CD14-positive monocyte (primary cell): ENCODE measurements at regions not wholly inside any gene's neighbourhood (a gene's known extent, or its start where the extent isn't known, plus 50 kb on each side); places are given as distances from the start of the nearest gene placed in this dataset.
A peak's percentile ranks its signal among the peaks of the same experiment; 100 is the strongest.

Source experiments
- DNase-seq, 3 donors: peaks; one replicate each; pipeline ENCODE4 v3.0.0-alpha.2; 2011 to 2022
- H2AFZ ChIP-seq: 2 replicates; pipeline ENCODE4 v1.6.0; 2012; ENCODE audit warnings: mild to moderate bottlenecking, low read depth, low read length, inconsistent platforms; ENCODE audit not compliant: insufficient read depth, poor library complexity, severe bottlenecking
- H3K27ac ChIP-seq, 2 donors: 1 replicate in 1 of 2; 2 replicates in 1 of 2; pipeline ENCODE4 v1.5.1; 2012 to 2013; ENCODE audit warnings: low read length in 2 of 2, control low read depth in 1 of 2, inconsistent platforms in 1 of 2, low read depth in 1 of 2, mild to moderate bottlenecking in 1 of 2
- H3K27me3 ChIP-seq, 2 donors: one replicate each; pipeline versions ENCODE4 v1.6.0 to v1.6.1; 2011 to 2013; ENCODE audit warnings: low read length in 2 of 2; ENCODE audit not compliant: control insufficient read depth in 2 of 2, insufficient read depth in 2 of 2
- H3K36me3 ChIP-seq, 2 donors: replicated peaks in 1 of 2; 1 replicate in 1 of 2; 2 replicates in 1 of 2; pipeline versions ENCODE4 v1.5.1 to v1.6.1; 2012 to 2013; ENCODE audit warnings: low read length in 2 of 2, control low read depth in 1 of 2, inconsistent platforms in 1 of 2, mild to moderate bottlenecking in 1 of 2; ENCODE audit not compliant: insufficient read depth in 2 of 2, control insufficient read depth in 1 of 2
- H3K4me1 ChIP-seq, 2 donors: 1 replicate in 1 of 2; 2 replicates in 1 of 2; pipeline versions ENCODE4 v1.5.1 to v1.6.1; 2012 to 2013; ENCODE audit warnings: low read length in 2 of 2, control low read depth in 1 of 2, inconsistent platforms in 1 of 2, mild to moderate bottlenecking in 1 of 2, moderate library complexity in 1 of 2; ENCODE audit not compliant: insufficient read depth in 2 of 2, control insufficient read depth in 1 of 2
- H3K4me2 ChIP-seq: replicated peaks from 2 replicates; pipeline ENCODE3; 2012; ENCODE audit warnings: low read length, moderate library complexity, mild to moderate bottlenecking; ENCODE audit not compliant: poor library complexity, severe bottlenecking; ENCODE audit errors: extremely low read depth
- H3K4me3 ChIP-seq, 3 experiments: fragments of 200-600 bp in 1 of 3; sonication (generic) in 1 of 3; replicated peaks in 1 of 3; 1 replicate in 2 of 3; 2 replicates in 1 of 3; pipeline ENCODE4 v1.5.1; 2011 to 2013; ENCODE audit warnings: low read length in 3 of 3, mild to moderate bottlenecking in 3 of 3, control low read depth in 2 of 3, low read depth in 2 of 3, inconsistent platforms in 1 of 3, moderate library complexity in 1 of 3
- H3K79me2 ChIP-seq: 2 replicates; pipeline ENCODE4 v1.6.0; 2012; ENCODE audit warnings: mild to moderate bottlenecking, control low read depth, inconsistent platforms, low read length, moderate library complexity; ENCODE audit not compliant: insufficient read depth
- H3K9ac ChIP-seq: 2 replicates; pipeline ENCODE4 v1.6.0; 2017; ENCODE audit warnings: low read length, mild to moderate bottlenecking; ENCODE audit not compliant: insufficient read depth, poor library complexity, severe bottlenecking
- H3K9me3 ChIP-seq, 2 donors: replicated peaks in 1 of 2; 1 replicate in 1 of 2; 2 replicates in 1 of 2; pipeline versions ENCODE4 v1.5.1 to v1.6.1; 2012 to 2013; ENCODE audit warnings: low read length in 2 of 2, control low read depth in 1 of 2; ENCODE audit not compliant: control insufficient read depth in 1 of 2, insufficient read depth in 1 of 2
- H4K20me1 ChIP-seq: 2 replicates; pipeline ENCODE4 v1.6.0; 2012; ENCODE audit warnings: mild to moderate bottlenecking, low read length, control low read depth, moderate library complexity; ENCODE audit not compliant: insufficient read depth
- H3K27ac Mint-ChIP-seq, 7 donors: one replicate each; pipeline ENCODE4 v1.8.0; 2020; ENCODE audit warnings: mild to moderate bottlenecking in 7 of 7, mixed read lengths in 7 of 7, moderate library complexity in 6 of 7, inconsistent platforms in 2 of 7
- H3K27me3 Mint-ChIP-seq, 3 donors: one replicate each; pipeline ENCODE4 v1.8.0; 2021 to 2022; ENCODE audit warnings: low read depth in 3 of 3, mild to moderate bottlenecking in 3 of 3, mixed read lengths in 3 of 3, moderate library complexity in 3 of 3, inconsistent platforms in 1 of 3
- H3K36me3 Mint-ChIP-seq, 2 donors: one replicate each; pipeline ENCODE4 v1.8.0; 2020; ENCODE audit warnings: mixed read lengths in 2 of 2, inconsistent platforms in 1 of 2, mild to moderate bottlenecking in 1 of 2
- H3K4me1 Mint-ChIP-seq: one replicate; pipeline ENCODE4 v1.8.0; 2020; ENCODE audit warnings: mild to moderate bottlenecking, mixed read lengths
- H3K4me3 Mint-ChIP-seq, 2 donors: one replicate each; pipeline ENCODE4 v1.8.0; 2020; ENCODE audit warnings: mild to moderate bottlenecking in 2 of 2, mixed read lengths in 2 of 2, moderate library complexity in 1 of 2
- H3K9me3 Mint-ChIP-seq, 7 donors: one replicate each; pipeline ENCODE4 v1.8.0; 2020 to 2022; ENCODE audit warnings: mixed read lengths in 7 of 7, mild to moderate bottlenecking in 6 of 7, moderate library complexity in 6 of 7, inconsistent platforms in 2 of 7
- WGBS: methylation state at CpG from one replicate; pipeline ENCODE4 v1.1.5; 2013; ENCODE audit warnings: missing lambda C conversion rate; ENCODE audit not compliant: insufficient coverage; 5-methylcytosine and 5-hydroxymethylcytosine counted together
- intact Hi-C, 2 donors: fragments of 100-400 bp; cut with micrococcal nuclease; formaldehyde crosslinking; loops; one replicate each; pipeline versions ENCODE4 v1.15.0 to v1.15.1; 2023
- TF ChIP-seq, protein P1 (sequence below): fragments of 200-600 bp; IDR thresholded peaks from one replicate; pipeline ENCODE4 v1.8.0; 2022; ENCODE audit warnings: antibody characterized with exemption, mild to moderate bottlenecking

GRCh38 chr20:11186301-11187008 lies 512.7 kb upstream of the JAG1 start:
- Histone ChIP-seq H2AFZ (no peak overlapping the region), H4K20me1 (no peaks in the 10 kb centered on the region), H3K36me3 (no peaks in the 10 kb centered on the region), H3K9ac (no peak overlapping the region), H3K27ac (no peak overlapping the region), H3K79me2 (no peaks in the 10 kb centered on the region), H3K9me3 (peaks cover 0 to 5% of the 10 kb centered on the region in 2 donors), H3K4me2 (no peak overlapping the region), H3K4me3 (no peak overlapping the region), H3K27me3 (no peaks in the 10 kb centered on the region), H3K4me1 (peaks cover 9 to 17% of the 10 kb centered on the region in 2 donors)
- TF ChIP-seq, protein P1, sequence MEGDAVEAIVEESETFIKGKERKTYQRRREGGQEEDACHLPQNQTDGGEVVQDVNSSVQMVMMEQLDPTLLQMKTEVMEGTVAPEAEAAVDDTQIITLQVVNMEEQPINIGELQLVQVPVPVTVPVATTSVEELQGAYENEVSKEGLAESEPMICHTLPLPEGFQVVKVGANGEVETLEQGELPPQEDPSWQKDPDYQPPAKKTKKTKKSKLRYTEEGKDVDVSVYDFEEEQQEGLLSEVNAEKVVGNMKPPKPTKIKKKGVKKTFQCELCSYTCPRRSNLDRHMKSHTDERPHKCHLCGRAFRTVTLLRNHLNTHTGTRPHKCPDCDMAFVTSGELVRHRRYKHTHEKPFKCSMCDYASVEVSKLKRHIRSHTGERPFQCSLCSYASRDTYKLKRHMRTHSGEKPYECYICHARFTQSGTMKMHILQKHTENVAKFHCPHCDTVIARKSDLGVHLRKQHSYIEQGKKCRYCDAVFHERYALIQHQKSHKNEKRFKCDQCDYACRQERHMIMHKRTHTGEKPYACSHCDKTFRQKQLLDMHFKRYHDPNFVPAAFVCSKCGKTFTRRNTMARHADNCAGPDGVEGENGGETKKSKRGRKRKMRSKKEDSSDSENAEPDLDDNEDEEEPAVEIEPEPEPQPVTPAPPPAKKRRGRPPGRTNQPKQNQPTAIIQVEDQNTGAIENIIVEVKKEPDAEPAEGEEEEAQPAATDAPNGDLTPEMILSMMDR = no peak
- no peak for DNase-seq
- peaks cover 0 to 5% (median 2%) of the 10 kb centered on the region in 3 donors for H3K27me3 Mint-ChIP-seq
- no peak overlapping the region for H3K27ac Mint-ChIP-seq
- no CpG with 5 or more reads among the region's 3 CpGs for WGBS
- intact Hi-C loops = no loop called here
- H3K9me3 Mint-ChIP-seq = peaks cover 2 to 15% (median 3%) of the 10 kb centered on the region in 7 donors
- H3K36me3 Mint-ChIP-seq = no peaks in the 10 kb centered on the region
- H3K4me3 Mint-ChIP-seq = no peak overlapping the region
- H3K4me1 Mint-ChIP-seq = peaks cover 19% of the 10 kb centered on the region

DNA sequence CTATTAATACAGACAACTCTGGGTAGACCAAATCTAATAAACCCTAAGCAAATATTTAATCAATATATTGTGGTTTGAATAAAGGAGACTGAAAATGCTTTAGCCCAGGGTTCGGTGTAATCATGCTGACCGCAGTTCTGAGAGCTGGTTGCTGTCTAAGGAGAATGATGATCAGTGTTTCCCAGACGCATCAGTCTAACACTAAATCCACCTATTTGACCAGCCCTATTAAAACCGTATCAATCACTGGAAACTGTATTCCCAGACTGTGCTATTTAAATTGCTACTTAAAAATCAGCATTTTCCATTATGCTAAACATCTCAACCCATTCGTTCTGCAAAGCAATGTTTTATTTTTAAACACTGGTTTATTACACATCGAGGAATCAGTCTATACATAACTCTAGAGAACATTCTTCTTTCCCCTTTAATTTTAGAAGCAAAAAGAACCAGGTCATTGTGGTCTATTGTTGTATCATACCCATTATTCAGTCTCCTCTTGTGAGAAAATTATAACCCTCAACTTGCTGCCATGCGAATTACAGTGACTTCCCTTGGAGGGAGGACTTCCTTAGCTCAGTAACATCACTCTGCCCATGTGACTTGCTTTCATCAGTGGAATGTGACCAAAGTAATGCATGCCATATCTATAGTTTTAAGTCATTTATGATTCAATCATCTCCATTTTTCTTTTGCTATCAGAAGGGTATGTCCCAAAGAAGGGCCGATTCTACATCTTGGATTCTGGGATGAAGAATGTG lies 515.2 kb upstream of the JAG1 start:
- H3K27me3 Mint-ChIP-seq = peaks cover 0 to 7% (median 2%) of the 10 kb centered on the region in 3 donors
- Histone ChIP-seq H3K79me2 (no peaks in the 10 kb centered on the region), H3K9me3 (peaks cover 0 to 5% of the 10 kb centered on the region in 2 donors), H4K20me1 (no peaks in the 10 kb centered on the region), H2AFZ (no peak overlapping the region), H3K27ac (no peak overlapping the region), H3K27me3 (no peaks in the 10 kb centered on the region), H3K9ac (no peak overlapping the region), H3K4me1 (no peaks in the 10 kb centered on the region), H3K4me2 (no peak overlapping the region), H3K4me3 (no peak overlapping the region), H3K36me3 (no peaks in the 10 kb centered on the region)
- TF ChIP-seq, protein P1 = no peak
- H3K27ac Mint-ChIP-seq = no peak overlapping the region
- H3K9me3 Mint-ChIP-seq = peaks cover 2 to 15% (median 3%) of the 10 kb centered on the region in 7 donors
- no peaks in the 10 kb centered on the region for H3K36me3 Mint-ChIP-seq
- peaks cover 6% of the 10 kb centered on the region for H3K4me1 Mint-ChIP-seq
- H3K4me3 Mint-ChIP-seq = no peak overlapping the region
- intact Hi-C loops = no loop called here
- peak in 1 of 3 donors; percentile 1 for DNase-seq
- 82% methylated on average over 2 of the region's 8 CpGs for WGBS
